H4 (cell line): ENCODE measurements at regions not wholly inside any gene's neighbourhood (a gene's known extent, or its start where the extent isn't known, plus 50 kb on each side); places are given as distances from the start of the nearest gene placed in this dataset.

Experiments
- DNase-seq: peaks from one replicate; pipeline ENCODE4 v3.0.0-alpha.2; 2015; ENCODE audit warnings: low spot score

GRCh38 chr11:11044137-11044855, 186.4 kb upstream of the ZBED5 start:
- no peak for DNase-seq

GRCh38 chr11:11043721-11044120, 185.9 kb upstream of the ZBED5 start:
- DNase-seq, result no peak

GRCh38 chr11:11039208-11039965, 181.5 kb upstream of the ZBED5 start:
- no peak for DNase-seq

- DNase-seq, result no peak
Observed at GRCh38 chr11:11038782-11039181, 180.9 kb upstream of the ZBED5 start.

- no peak for DNase-seq
Observed at GRCh38 chr11:11038352-11038751, 180.5 kb upstream of the ZBED5 start.

GRCh38 chr11:11036848-11037732, 179.2 kb upstream of the ZBED5 start:
- peak; percentile 73 for DNase-seq

GRCh38 chr11:11036185-11036847, 178.5 kb upstream of the ZBED5 start:
- DNase-seq, result no peak

GRCh38 chr11:11035331-11035730, 177.5 kb upstream of the ZBED5 start:
- no peak for DNase-seq

- DNase-seq, result no peak
Observed at GRCh38 chr11:11034476-11034875, 176.6 kb upstream of the ZBED5 start.

GRCh38 chr11:11032066-11032465, 174.2 kb upstream of the ZBED5 start:
- DNase-seq, result no peak

- no peak for DNase-seq
Observed at GRCh38 chr11:11029027-11029426, 171.2 kb upstream of the ZBED5 start.

GRCh38 chr11:11028017-11028692, 170.3 kb upstream of the ZBED5 start:
- peak; percentile 59 for DNase-seq

GRCh38 chr11:11027288-11027687, 169.4 kb upstream of the ZBED5 start:
- DNase-seq, result no peak

GRCh38 chr11:11025087-11025486, 167.2 kb upstream of the ZBED5 start:
- DNase-seq, result no peak

- DNase-seq, result no peak
Observed at GRCh38 chr11:11022125-11022730, 164.4 kb upstream of the ZBED5 start.

- no peak for DNase-seq
Observed at GRCh38 chr11:11021563-11021962, 163.7 kb upstream of the ZBED5 start.

- no peak for DNase-seq
Observed at GRCh38 chr11:11020747-11021149, 162.9 kb upstream of the ZBED5 start.

GRCh38 chr11:11020219-11020726, 162.4 kb upstream of the ZBED5 start:
- DNase-seq, result no peak

- no peak for DNase-seq
Observed at GRCh38 chr11:11016943-11017342, 159.1 kb upstream of the ZBED5 start.

GRCh38 chr11:11016068-11016467, 158.2 kb upstream of the ZBED5 start:
- DNase-seq, result no peak

- DNase-seq, result no peak
Observed at GRCh38 chr11:11011617-11012016, 153.8 kb upstream of the ZBED5 start.
